ENCODE measurements at regions not wholly inside any gene's neighbourhood (a gene's known extent, or its start where the extent isn't known, plus 50 kb on each side); places are given as distances from the start of the nearest gene placed in this dataset.
"Not testable (repeated sequence)": the region's sequence is repeated elsewhere in the genome, so short reads cannot be mapped to it uniquely, and the experiment has no call there.

- Mint-ChIP-seq H3K4me1 (peaks cover 22% of the 10 kb centered on the region), H3K9me3 (no peaks in the 10 kb centered on the region), H3K27ac (peak overlapping the region; percentile 95), H3K27me3 (peaks cover 13% of the 10 kb centered on the region), H3K36me3 (no peaks in the 10 kb centered on the region), H3K4me3 (peak overlapping the region; percentile 80)
- DNase-seq = peak; percentile 86
- CTCF ChIA-PET = interaction anchor here (0.7 to 1.3 kb wide), 3 partner anchors 75 to 536 kb away, joined by 3 read pairs; no protein-coding TSS in a partner anchor
These were observed 75.2 kb upstream of the CHD6 start for GRCh38 chr20:41693136-41693979.

GRCh38 chr20:41692479-41693135 is 74.4 kb upstream of the CHD6 start:
- no peaks in the 10 kb centered on the region for H3K9me3 Mint-ChIP-seq
- peak; percentile 82 for DNase-seq

GRCh38 chr20:41691443-41691842 is 73.3 kb upstream of the CHD6 start:
- Mint-ChIP-seq H3K36me3 (no peaks in the 10 kb centered on the region), H3K9me3 (no peaks in the 10 kb centered on the region), H3K27me3 (peaks cover 5% of the 10 kb centered on the region), H3K4me3 (no peak overlapping the region), H3K27ac (no peak overlapping the region), H3K4me1 (peaks cover 19% of the 10 kb centered on the region)
- CTCF ChIA-PET = interaction anchor here (1.2 kb wide), 1 partner anchor 11 kb away, joined by 3 read pairs; no protein-coding TSS in a partner anchor
- no peak for DNase-seq

More at GRCh38 chr20:41692479-41693135, 74.4 kb upstream of the CHD6 start:
- peaks cover 20% of the 10 kb centered on the region for H3K4me1 Mint-ChIP-seq
- CTCF ChIA-PET = interaction anchor here (1.1 to 1.3 kb wide), 3 partner anchors 10 to 535 kb away, joined by 3 read pairs; no protein-coding TSS in a partner anchor
- H3K27me3 Mint-ChIP-seq = peaks cover 10% of the 10 kb centered on the region
- no peaks in the 10 kb centered on the region for H3K36me3 Mint-ChIP-seq
- peak overlapping the region; percentile 95 for H3K27ac Mint-ChIP-seq
- H3K4me3 Mint-ChIP-seq = peak overlapping the region; percentile 80

DNA sequence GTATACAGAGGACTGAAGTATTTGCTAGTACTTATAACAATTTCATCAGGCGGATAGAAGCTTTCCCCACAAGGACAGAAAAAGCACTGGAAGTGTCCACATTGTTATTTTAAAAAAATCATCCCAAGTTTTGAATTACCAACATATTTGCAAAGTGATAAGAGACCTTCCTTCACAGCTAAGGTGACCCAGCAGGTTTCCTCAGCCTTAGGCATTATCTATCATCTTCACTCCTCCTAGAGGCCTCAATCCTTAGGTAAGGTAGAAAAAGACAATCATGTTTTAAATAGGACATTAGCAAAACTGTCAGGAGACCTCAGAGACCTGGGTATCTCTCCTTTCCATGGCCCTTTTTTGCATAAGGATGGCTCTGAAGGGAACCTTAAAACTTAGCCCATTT is 72.5 kb upstream of the CHD6 start:
- Mint-ChIP-seq H3K27ac (no peak overlapping the region), H3K4me1 (peaks cover 19% of the 10 kb centered on the region), H3K4me3 (no peak overlapping the region), H3K9me3 (no peaks in the 10 kb centered on the region), H3K36me3 (no peaks in the 10 kb centered on the region), H3K27me3 (peaks cover 3% of the 10 kb centered on the region)
- no peak for DNase-seq
- CTCF ChIA-PET = no interaction called here

DNA sequence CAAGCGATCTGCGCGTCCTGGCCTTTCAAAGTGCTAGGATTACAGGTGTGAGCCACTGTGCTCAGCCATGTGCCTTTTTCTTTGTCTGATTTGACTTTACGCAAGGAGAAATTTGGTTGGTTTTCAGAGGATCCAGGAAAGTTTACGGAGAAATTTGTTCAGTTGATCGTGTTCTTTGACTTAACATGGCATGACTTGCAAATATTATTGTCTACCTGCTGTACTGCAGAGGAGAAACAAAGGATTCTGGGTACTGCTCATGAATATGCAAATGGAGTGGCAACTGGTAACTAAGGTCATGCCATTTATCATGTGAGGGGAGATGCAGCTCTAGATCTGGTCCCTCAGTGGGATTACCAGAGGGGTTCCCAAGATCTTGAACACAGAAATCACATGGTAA is 68.8 kb upstream of the CHD6 start:
- Mint-ChIP-seq H3K4me1 (no peaks in the 10 kb centered on the region), H3K27me3 (no peaks in the 10 kb centered on the region), H3K36me3 (no peaks in the 10 kb centered on the region), H3K27ac (no peak overlapping the region), H3K9me3 (no peaks in the 10 kb centered on the region), H3K4me3 (no peak overlapping the region)
- CTCF ChIA-PET = no interaction called here
- DNase-seq = no peak

DNA sequence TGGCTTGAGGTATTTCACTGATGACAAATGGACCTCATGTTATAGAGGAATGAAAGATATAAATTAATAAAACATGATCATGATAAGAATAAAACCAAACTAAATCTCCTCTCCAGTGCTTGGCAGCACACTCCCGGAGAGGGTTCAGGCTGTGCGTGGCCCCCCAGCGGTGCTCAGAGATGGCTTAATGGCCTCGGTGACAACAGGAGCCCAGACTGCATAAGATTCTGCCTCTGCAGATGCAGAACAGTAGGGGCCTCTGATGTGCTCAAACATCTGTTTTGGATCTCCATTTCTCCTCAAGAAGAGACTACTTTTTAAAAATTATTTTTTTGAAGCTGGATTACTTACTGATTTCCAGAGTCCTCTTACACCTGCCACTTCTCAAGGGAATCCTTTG is 67.0 kb upstream of the CHD6 start:
- H3K27ac Mint-ChIP-seq, H3K36me3 Mint-ChIP-seq, H3K9me3 Mint-ChIP-seq, DNase-seq, H3K4me3 Mint-ChIP-seq, H3K27me3 Mint-ChIP-seq, H3K4me1 Mint-ChIP-seq: not testable (repeated sequence)
- CTCF ChIA-PET = interaction anchor here (0.6 kb wide), 1 partner anchor 752 kb away, joined by 3 read pairs; no protein-coding TSS in a partner anchor

GRCh38 chr20:41678799-41679198 is 60.6 kb upstream of the CHD6 start:
- CTCF ChIA-PET = no interaction called here
- H3K4me3 Mint-ChIP-seq = no peak overlapping the region
- no peak for DNase-seq
- H3K27me3 Mint-ChIP-seq = peaks cover 3% of the 10 kb centered on the region
- H3K9me3 Mint-ChIP-seq = no peaks in the 10 kb centered on the region
- H3K36me3 Mint-ChIP-seq = no peaks in the 10 kb centered on the region
- no peak overlapping the region for H3K27ac Mint-ChIP-seq
- no peaks in the 10 kb centered on the region for H3K4me1 Mint-ChIP-seq

DNA sequence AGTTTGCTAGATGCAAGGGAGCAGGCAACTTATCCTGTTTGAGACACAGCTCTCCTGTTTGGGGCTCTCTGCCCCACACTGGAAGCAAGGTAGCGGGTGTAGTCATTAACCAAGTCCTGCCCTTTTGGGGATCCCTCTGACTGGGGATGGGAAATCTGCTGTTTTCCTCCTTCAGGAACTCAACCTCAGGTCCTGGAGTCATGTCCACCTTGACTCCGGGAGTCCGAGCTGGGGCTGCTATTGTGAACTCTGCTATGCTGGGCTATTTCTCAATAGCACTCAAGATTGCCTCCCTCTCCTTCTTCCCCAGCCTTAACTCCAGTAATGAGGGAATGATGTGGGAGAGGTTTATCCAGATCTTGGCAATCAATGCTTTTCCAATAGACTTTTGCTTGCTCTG is 54.1 kb upstream of the CHD6 start:
- H3K27ac Mint-ChIP-seq = no peak overlapping the region
- CTCF ChIA-PET = no interaction called here
- peaks cover 25% of the 10 kb centered on the region for H3K27me3 Mint-ChIP-seq
- H3K9me3 Mint-ChIP-seq = no peaks in the 10 kb centered on the region
- no peaks in the 10 kb centered on the region for H3K4me1 Mint-ChIP-seq
- no peak overlapping the region for H3K4me3 Mint-ChIP-seq
- DNase-seq = no peak
- H3K36me3 Mint-ChIP-seq = no peaks in the 10 kb centered on the region

GRCh38 chr20:41671143-41671542 is 53.0 kb upstream of the CHD6 start:
- Mint-ChIP-seq H3K36me3 (no peaks in the 10 kb centered on the region), H3K9me3 (no peaks in the 10 kb centered on the region), H3K27ac (no peak overlapping the region), H3K4me1 (no peaks in the 10 kb centered on the region), H3K4me3 (no peak overlapping the region), H3K27me3 (peaks cover 25% of the 10 kb centered on the region)
- no peak for DNase-seq
- CTCF ChIA-PET = no interaction called here

DNA sequence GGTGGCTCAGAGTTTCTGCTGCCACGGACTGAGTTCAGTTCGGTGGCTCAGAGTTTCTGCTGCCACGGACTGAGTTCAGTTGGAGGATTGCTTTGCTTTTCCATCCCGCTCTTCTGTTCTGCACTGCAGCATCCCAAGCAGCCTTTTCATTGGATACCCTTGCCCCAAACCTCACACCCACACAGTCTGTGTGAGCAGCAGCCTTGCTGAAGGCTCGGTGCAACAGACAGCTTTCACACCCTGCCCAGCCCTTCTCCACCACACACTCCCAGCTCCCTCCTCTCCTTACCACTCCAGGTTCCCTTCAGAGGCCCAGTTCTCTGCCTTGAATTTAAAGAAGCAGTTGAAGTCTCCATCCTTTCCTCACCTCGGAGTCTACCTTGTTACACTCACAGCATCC is 52.5 kb upstream of the CHD6 start:
- H3K27ac Mint-ChIP-seq = no peak overlapping the region
- H3K4me3 Mint-ChIP-seq = no peak overlapping the region
- no peak for DNase-seq
- no peaks in the 10 kb centered on the region for H3K36me3 Mint-ChIP-seq
- CTCF ChIA-PET = no interaction called here
- peaks cover 25% of the 10 kb centered on the region for H3K27me3 Mint-ChIP-seq
- H3K9me3 Mint-ChIP-seq = no peaks in the 10 kb centered on the region
- no peaks in the 10 kb centered on the region for H3K4me1 Mint-ChIP-seq

DNA sequence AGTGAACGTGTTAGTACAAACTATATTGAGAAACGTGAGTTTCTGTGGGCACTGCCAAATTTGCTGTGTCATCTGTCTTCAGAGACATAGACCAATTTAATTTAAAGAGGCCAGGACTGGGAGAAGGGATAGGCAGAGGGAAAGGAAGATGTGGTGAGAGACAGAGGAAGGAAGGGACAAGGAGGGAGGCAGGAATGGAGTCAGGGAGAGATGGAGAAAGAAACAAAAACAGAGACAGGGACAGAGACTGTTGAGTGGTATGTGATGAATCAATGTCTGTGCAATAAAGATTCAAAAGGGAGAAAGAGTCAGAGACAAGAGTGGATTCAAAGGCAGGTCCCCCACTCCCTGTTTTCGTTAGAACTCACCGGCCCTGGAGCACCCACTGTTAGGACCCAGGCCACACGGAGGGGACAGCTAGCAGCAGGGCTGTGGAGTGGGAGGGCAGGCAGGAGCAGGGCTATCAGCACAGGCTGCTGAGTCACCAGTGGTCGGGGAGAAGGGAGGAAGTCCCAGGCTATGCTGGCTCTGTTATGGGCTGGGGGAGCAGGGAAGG is 51.6 kb upstream of the CHD6 start:
- H3K27me3 Mint-ChIP-seq = peaks cover 25% of the 10 kb centered on the region
- no peak overlapping the region for H3K4me3 Mint-ChIP-seq
- H3K27ac Mint-ChIP-seq = no peak overlapping the region
- no peaks in the 10 kb centered on the region for H3K4me1 Mint-ChIP-seq
- H3K36me3 Mint-ChIP-seq = no peaks in the 10 kb centered on the region
- no peak for DNase-seq
- CTCF ChIA-PET = no interaction called here
- no peaks in the 10 kb centered on the region for H3K9me3 Mint-ChIP-seq

GRCh38 chr20:41668057-41668749 is 50.0 kb upstream of the CHD6 start:
- Mint-ChIP-seq H3K4me3 (no peak overlapping the region), H3K4me1 (no peaks in the 10 kb centered on the region), H3K9me3 (no peaks in the 10 kb centered on the region), H3K27ac (no peak overlapping the region), H3K27me3 (peaks cover 25% of the 10 kb centered on the region), H3K36me3 (no peaks in the 10 kb centered on the region)
- DNase-seq = no peak
- CTCF ChIA-PET = no interaction called here
